ENCODE measurements at regions not wholly inside any gene's neighbourhood (a gene's known extent, or its start where the extent isn't known, plus 50 kb on each side); places are given as distances from the start of the nearest gene placed in this dataset.

DNA sequence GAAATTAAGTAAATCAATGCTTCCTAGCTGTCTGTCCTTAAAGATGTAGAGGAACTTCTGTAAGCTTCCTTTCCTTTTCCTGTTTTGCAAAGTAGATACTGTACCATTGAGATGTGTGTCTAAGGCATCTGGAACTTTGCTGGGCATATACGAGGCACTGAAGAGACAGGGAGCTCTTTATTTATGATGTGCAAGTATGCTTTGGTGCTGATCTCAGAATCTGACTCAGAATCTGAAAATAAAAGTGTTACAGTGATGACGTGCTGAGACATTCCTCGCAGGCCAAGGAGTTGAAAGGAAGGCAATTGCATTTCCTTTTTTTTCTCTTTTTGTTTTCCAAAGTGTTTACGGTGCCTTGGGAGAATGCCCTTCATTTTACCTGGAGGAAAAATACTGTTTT is 230.9 kb upstream of the RGPD4 start:
- ATAC-seq (ENCODE audit: low read depth in 2 of 2) = no peak
- no peak overlapping the region for H3K4me3 Mint-ChIP-seq
- peaks cover 0 to 12% (median under 1%) of the 10 kb centered on the region in 7 donors for H3K9me3 Mint-ChIP-seq
- DNase-seq = no peak
- H3K27me3 Mint-ChIP-seq = no peaks in the 10 kb centered on the region
- H3K27ac Mint-ChIP-seq = no peak overlapping the region
- no peaks in the 10 kb centered on the region for H3K36me3 Mint-ChIP-seq
- no peaks in the 10 kb centered on the region for H3K4me1 Mint-ChIP-seq

DNA sequence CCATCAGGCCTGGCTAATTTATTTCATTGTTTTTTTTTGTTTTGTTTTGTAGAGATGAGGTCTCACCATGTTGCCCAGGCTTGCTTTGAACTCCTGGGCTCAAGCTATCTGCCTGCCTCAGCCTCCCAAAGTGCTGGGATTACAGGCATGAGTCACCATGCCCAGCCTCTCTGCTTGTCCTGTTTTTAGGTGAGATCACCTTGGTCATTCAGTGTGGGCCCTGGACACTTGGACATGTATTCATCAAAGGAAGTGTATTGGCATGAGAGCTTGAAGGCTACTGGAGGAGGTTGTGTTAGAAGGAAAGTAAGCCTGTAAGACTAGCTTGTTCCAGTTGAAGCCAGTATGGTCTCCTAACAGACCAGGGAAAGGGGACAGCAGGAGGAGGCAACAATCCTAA is 229.2 kb upstream of the RGPD4 start:
- DNase-seq = no peak
- H3K36me3 Mint-ChIP-seq = no peaks in the 10 kb centered on the region
- no peaks in the 10 kb centered on the region for H3K4me1 Mint-ChIP-seq
- peaks cover 0 to 8% (median 3%) of the 10 kb centered on the region in 7 donors for H3K9me3 Mint-ChIP-seq
- no peak overlapping the region for H3K27ac Mint-ChIP-seq
- ATAC-seq (ENCODE audit: low read depth in 2 of 2) = no peak
- no peaks in the 10 kb centered on the region for H3K27me3 Mint-ChIP-seq
- H3K4me3 Mint-ChIP-seq = no peak overlapping the region

DNA sequence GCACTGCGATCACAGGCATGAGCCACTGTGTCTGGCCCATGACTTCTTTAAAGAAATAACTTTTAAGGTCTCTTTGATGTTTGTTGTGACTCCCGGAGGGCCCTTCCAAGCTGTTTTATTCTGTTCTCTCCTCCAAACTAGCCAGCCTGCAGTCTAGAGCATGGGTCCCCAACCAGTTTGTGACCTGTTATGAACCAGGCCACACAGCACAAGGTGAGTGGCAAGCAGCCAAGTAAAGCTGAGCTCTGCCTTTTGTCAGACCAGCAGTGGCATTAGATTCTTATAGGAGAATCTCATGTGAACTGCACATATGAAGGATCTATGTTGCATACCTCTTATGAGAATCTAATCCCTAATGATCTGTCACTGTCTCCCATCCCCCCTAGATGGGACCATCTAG is 223.9 kb upstream of the RGPD4 start:
- H3K27me3 Mint-ChIP-seq = no peaks in the 10 kb centered on the region
- peaks cover 0 to 5% (median 1%) of the 10 kb centered on the region in 7 donors for H3K9me3 Mint-ChIP-seq
- no peak for DNase-seq
- no peak overlapping the region for H3K4me3 Mint-ChIP-seq
- ATAC-seq (ENCODE audit: low read depth in 2 of 2) = no peak
- H3K27ac Mint-ChIP-seq = no peak overlapping the region
- no peaks in the 10 kb centered on the region for H3K4me1 Mint-ChIP-seq
- H3K36me3 Mint-ChIP-seq = no peaks in the 10 kb centered on the region

DNA sequence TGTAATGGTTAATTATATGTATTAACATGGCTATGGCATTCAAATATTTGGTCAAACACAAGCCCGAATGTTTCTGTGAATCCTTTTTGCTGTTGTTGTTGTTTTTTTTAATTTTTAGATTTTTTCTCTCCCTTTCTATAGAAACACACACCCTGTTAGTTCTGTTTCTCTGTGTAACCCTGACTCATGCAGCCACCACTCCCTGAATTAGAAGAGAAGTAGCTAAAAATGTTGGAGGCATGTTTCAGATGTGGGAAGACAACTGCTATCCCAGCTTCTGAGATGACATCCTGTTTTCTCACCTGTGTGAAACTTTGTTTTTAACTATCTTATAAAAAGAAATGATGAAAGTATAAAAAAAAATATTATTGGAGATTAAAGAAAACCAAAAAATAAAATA is 219.6 kb upstream of the RGPD4 start:
- no peaks in the 10 kb centered on the region for H3K36me3 Mint-ChIP-seq
- ATAC-seq (ENCODE audit: low read depth in 2 of 2) (no peak), DNase-seq (no peak)
- no peaks in the 10 kb centered on the region for H3K27me3 Mint-ChIP-seq
- H3K27ac Mint-ChIP-seq = no peak overlapping the region
- no peaks in the 10 kb centered on the region for H3K4me1 Mint-ChIP-seq
- no peak overlapping the region for H3K4me3 Mint-ChIP-seq
- H3K9me3 Mint-ChIP-seq = peaks cover 0 to 2% (median 0%) of the 10 kb centered on the region in 7 donors

DNA sequence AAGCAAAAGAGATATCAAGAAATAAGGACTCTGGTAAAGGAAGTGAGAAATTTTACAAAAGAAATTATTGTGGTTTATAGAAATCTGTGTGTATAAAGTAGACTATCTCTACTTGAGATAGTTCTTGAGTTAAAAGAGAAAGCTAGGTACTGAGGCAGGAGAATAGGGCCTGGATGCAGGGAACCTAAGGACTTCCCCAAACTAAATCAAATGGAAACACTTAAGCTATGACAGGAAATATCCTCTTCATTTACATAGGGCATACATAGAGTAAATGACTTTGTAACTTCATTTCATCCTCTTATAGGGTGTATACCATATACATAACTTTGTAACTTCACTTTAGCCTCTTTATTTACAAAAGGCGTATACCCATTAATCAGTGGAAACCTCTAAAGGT is 219.2 kb upstream of the RGPD4 start:
- ATAC-seq (ENCODE audit: low read depth in 2 of 2) (no peak), DNase-seq (no peak)
- Mint-ChIP-seq H3K27ac (no peak overlapping the region), H3K4me1 (no peaks in the 10 kb centered on the region), H3K27me3 (no peaks in the 10 kb centered on the region), H3K9me3 (peaks cover 0 to 2% (median 0%) of the 10 kb centered on the region in 7 donors), H3K4me3 (no peak overlapping the region), H3K36me3 (no peaks in the 10 kb centered on the region)

DNA sequence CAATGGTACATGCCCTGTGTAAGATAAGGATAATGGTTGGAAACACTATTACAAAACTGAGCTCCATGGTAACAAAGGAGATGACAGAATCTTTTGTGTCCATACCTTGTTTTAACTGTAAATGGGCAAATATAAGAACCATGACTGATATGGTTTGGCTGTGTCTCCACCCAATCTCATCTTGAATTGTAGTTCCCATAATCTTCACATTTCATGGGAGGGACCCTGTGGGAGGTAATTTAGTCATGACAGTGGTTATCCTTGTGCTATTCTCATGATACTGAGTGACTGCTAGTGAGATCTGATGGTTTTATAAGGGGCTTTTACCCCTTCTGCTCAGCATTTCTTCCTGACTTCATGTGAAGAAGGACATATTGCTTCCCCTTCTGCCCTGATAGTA is 211.7 kb upstream of the RGPD4 start:
- DNase-seq (no peak), ATAC-seq (ENCODE audit: low read depth in 2 of 2) (no peak)
- no peaks in the 10 kb centered on the region for H3K27me3 Mint-ChIP-seq
- H3K4me1 Mint-ChIP-seq = no peaks in the 10 kb centered on the region
- H3K4me3 Mint-ChIP-seq = no peak overlapping the region
- no peak overlapping the region for H3K27ac Mint-ChIP-seq
- H3K9me3 Mint-ChIP-seq = peaks cover 0 to 30% (median 9%) of the 10 kb centered on the region in 7 donors
- H3K36me3 Mint-ChIP-seq = no peaks in the 10 kb centered on the region

DNA sequence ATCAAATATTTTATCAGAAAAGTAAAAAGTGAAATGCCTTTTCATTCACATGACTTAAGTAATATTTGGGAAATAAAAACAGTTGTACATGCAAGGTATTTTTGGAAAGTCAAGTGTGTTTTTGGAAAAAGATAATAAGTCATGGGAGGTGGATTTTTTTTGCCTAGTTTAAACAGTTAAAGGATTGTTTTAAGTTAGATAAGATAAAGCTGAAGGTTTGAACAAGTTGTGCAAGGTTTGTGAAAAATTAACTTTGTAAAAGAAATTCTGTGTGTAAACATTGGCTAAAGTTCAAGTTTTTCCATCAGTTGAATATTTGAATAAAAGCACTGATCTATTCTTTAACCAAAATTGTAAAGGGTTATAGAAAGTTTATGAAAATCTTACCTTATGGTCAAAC is 207.9 kb upstream of the RGPD4 start:
- no peak for ATAC-seq (ENCODE audit: low read depth in 2 of 2)
- Mint-ChIP-seq H3K27me3 (no peaks in the 10 kb centered on the region), H3K27ac (no peak overlapping the region), H3K4me1 (no peaks in the 10 kb centered on the region), H3K9me3 (peaks cover 0 to 30% (median 9%) of the 10 kb centered on the region in 7 donors), H3K36me3 (no peaks in the 10 kb centered on the region), H3K4me3 (no peak overlapping the region)
- DNase-seq = no peak

DNA sequence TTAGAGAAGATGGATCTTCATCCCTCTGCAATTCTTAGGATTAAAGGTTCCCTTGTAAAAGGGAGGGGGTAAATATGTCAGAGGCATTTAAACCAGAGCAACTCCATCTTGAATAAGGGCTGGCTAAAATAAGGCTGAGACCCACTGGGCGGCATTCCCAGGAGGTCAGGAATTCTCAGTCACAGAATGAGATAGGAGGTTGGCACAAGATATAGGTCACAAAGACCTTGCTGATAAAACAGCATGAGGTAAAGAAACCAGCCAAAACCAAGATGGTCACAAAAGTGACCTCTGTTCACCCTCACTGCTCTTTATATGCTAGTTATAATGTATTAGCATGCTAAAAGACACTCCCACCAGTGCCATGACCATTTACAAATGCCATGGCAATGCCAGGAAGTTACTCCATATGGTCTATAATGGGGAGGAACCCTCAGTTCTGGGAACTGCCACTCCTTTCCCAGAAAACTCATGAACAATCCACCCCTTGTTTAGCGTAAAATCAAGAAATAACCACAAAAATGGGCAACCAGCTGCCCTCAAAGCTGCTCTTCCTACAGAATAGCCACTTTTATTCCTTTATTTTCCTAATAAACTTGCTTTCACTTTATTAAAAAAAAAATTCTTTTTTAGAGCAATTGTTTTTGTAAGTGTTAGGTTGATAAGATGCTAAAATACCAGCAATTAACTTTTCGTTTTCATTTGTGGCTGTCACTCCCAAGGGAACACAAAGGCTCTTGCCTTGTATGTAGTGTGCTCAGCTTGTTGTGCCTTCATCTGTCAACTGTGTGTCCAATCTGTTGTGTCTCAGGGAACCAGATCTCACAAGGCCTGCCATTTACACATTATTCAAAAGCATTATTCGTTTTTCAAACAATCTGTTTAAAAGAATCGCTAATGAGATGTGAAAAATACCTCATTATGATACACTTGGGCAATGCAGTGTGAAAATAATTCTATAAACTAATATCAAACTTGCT is 205.2 kb upstream of the RGPD4 start:
- Mint-ChIP-seq H3K9me3 (peaks cover 0 to 30% (median 12%) of the 10 kb centered on the region in 7 donors), H3K27me3 (no peaks in the 10 kb centered on the region), H3K27ac (no peak overlapping the region), H3K4me1 (no peaks in the 10 kb centered on the region), H3K36me3 (no peaks in the 10 kb centered on the region), H3K4me3 (no peak overlapping the region)
- ATAC-seq (ENCODE audit: low read depth in 2 of 2) (no peak), DNase-seq (no peak)

DNA sequence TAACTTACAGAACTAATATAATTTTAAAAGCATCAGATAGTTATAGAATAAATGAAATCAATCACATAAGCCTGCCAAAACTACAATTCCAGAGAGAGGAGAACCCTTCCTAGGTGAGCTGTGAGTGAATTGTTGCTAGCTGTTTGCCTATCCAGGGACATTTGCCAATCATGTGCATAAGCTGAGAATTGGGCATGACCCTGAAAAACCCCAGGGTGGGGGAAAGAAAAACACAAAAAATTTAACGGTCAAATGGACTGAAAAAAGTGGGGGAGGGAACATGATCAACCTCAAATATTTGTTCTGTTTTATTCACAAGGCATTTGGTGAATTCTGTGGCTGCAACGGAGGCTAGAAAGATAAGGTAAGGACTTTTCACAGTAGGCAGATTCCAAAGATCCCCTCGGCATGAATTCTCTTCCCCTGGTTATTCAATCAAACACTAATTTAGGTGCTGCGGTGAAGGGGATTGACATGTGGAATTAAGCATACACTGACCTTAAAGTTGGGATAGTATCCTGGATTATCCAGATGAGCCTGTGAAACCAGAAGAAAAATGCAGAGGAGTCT is 203.9 kb upstream of the RGPD4 start:
- Mint-ChIP-seq H3K4me1 (no peaks in the 10 kb centered on the region), H3K36me3 (no peaks in the 10 kb centered on the region), H3K4me3 (no peak overlapping the region), H3K27me3 (no peaks in the 10 kb centered on the region), H3K9me3 (peaks cover 5 to 36% (median 15%) of the 10 kb centered on the region in 7 donors), H3K27ac (peak overlapping the region in 1 of 6 donors; percentile 1)
- ATAC-seq (ENCODE audit: low read depth in 2 of 2) (no peak), DNase-seq (no peak)

DNA sequence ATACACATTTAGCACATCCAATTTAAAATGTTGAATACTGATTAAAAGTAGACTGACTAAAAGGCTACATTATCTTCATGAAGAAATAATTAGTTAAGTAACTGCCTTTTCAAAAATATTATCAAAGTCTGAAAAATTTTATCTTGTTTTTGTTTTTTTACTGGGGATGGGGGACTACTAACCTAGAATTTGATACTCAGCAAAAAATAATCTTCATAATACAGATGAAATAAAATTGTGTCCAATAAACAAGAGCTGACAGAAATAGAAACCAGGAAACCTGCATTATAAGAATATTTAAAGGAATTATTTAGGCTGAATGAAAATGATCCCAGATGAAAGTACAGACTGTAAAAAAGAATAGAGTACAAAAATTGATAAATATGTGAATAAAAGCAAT is 200.7 kb upstream of the RGPD4 start:
- no peak overlapping the region for H3K4me3 Mint-ChIP-seq
- ATAC-seq (ENCODE audit: low read depth in 2 of 2) (no peak), DNase-seq (no peak)
- peaks cover 5 to 7% of the 10 kb centered on the region in 2 donors for H3K36me3 Mint-ChIP-seq
- H3K27me3 Mint-ChIP-seq = no peaks in the 10 kb centered on the region
- no peaks in the 10 kb centered on the region for H3K4me1 Mint-ChIP-seq
- H3K9me3 Mint-ChIP-seq = peaks cover 9 to 30% (median 17%) of the 10 kb centered on the region in 7 donors
- no peak overlapping the region for H3K27ac Mint-ChIP-seq

DNA sequence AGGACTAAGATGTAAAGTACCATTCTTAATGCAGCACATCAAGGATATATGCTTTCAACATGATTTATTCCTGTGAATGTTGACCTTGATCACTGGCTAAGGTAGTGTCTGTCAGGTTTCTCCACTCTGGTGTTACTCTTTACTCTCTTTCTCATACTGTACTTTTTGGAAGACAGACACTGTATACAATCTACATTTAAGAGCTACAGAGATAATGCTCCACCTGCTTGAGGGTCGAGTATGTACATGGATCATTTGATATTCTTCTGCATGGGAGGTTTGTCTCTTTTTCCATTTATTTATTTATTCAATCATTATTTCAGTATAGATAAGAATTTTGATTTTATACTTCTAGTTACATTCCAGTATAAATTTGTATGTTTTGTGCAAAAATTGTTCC is 199.5 kb upstream of the RGPD4 start:
- Mint-ChIP-seq H3K27ac (no peak overlapping the region), H3K9me3 (peaks cover 9 to 31% (median 17%) of the 10 kb centered on the region in 7 donors), H3K27me3 (no peaks in the 10 kb centered on the region), H3K4me1 (no peaks in the 10 kb centered on the region), H3K36me3 (peaks cover 5 to 7% of the 10 kb centered on the region in 2 donors), H3K4me3 (no peak overlapping the region)
- ATAC-seq (ENCODE audit: low read depth in 2 of 2) (no peak), DNase-seq (no peak)

DNA sequence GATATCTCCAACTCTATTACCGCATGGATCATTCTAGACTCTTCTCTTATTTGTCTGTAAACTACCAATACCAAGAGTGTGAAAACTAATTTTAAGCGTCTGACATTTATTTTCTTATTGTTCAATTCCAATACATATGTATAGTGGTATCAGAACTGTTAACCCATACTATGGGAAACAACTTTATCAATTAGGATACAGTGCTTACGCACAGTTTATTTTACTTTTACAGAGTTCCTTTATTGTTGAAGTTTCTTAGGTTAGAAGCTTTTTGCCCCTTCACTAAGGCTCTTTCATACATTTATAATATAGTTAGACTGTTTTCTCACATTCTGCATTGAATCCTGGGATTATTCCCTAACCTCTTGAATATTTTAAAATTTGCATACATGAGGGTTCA is 198.8 kb upstream of the RGPD4 start:
- Mint-ChIP-seq H3K4me1 (no peaks in the 10 kb centered on the region), H3K9me3 (peaks cover 9 to 32% (median 19%) of the 10 kb centered on the region in 7 donors), H3K36me3 (peaks cover 5 to 7% of the 10 kb centered on the region in 2 donors), H3K27me3 (no peaks in the 10 kb centered on the region), H3K27ac (no peak overlapping the region), H3K4me3 (no peak overlapping the region)
- DNase-seq (no peak), ATAC-seq (ENCODE audit: low read depth in 2 of 2) (no peak)

DNA sequence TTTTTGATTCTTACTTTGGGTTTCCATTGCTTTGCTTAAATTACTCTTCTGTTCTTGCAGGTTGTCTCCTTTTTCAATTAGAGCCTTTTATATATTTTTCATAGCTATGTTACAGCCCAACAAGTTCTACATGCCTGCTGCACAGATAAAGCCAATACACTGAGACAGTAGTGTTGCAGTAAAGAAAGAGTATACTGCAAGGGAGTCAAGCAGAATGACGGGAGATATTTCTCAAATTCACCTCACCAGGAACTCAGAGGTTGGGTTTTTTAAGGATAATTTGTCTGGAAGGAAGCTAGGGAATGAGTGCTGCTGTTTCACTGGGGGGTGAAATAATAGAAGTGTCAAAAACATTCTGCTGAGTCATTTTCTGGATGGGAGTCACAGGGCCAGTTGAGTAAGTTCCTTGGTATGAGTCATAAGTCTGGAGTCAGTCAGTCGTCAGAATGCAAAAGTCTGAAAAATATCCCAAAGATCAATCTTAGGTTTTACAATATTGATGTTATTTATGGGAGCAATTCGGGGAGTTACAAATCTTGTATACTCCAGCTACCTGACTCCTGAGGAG is 193.0 kb upstream of the RGPD4 start:
- Mint-ChIP-seq H3K4me1 (no peaks in the 10 kb centered on the region), H3K27me3 (no peaks in the 10 kb centered on the region), H3K36me3 (peaks cover 0 to under 1% of the 10 kb centered on the region in 2 donors), H3K9me3 (peaks cover 3 to 35% (median 9%) of the 10 kb centered on the region in 7 donors), H3K27ac (peak overlapping the region in 1 of 6 donors; percentile 18), H3K4me3 (no peak overlapping the region)
- DNase-seq = no peak
- ATAC-seq (ENCODE audit: low read depth in 2 of 2) = no peak

DNA sequence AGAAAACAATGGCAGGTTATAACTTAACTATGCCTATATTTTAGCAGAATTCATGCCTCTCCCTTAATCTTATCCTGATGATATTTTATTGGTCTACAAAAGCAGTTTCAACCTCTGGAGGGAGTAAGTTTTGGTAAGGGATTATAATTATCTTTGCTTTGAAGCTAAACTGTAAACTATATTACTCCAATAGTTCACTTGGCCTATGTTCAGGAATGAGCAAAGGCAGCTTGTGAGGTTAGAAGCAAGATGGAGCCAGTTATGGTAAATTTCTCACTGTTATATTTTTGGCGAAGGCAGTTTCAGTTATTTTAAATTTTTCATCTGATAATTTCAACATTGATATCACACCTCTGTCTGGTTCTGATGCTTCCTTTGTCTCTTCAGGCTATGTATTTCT is 192.5 kb upstream of the RGPD4 start:
- H3K9me3 Mint-ChIP-seq = peaks cover 0 to 30% (median 9%) of the 10 kb centered on the region in 7 donors
- no peaks in the 10 kb centered on the region for H3K4me1 Mint-ChIP-seq
- H3K36me3 Mint-ChIP-seq = no peaks in the 10 kb centered on the region
- ATAC-seq (ENCODE audit: low read depth in 2 of 2) (no peak), DNase-seq (no peak)
- no peak overlapping the region for H3K4me3 Mint-ChIP-seq
- no peaks in the 10 kb centered on the region for H3K27me3 Mint-ChIP-seq
- no peak overlapping the region for H3K27ac Mint-ChIP-seq
